HEK293 (cell line): ENCODE measurements at regions not wholly inside any gene's neighbourhood (a gene's known extent, or its start where the extent isn't known, plus 50 kb on each side); places are given as distances from the start of the nearest gene placed in this dataset.

Experiments used
- TSHZ1 ChIP-seq: fragments of 450-650 bp; formaldehyde crosslinking; IDR thresholded peaks from 2 replicates; pipeline ENCODE4 v1.5.1; 2016; ENCODE audit warnings: missing biosample characterization, missing genetic modification characterization, borderline replicate concordance
- ZNF350 ChIP-seq: fragments of 450-650 bp; formaldehyde crosslinking; IDR thresholded peaks from 2 replicates; pipeline ENCODE4 v1.5.0; 2017; ENCODE audit warnings: missing biosample characterization, mild to moderate bottlenecking, missing genetic modification characterization
- ZNF398 ChIP-seq: fragments of 450-650 bp; formaldehyde crosslinking; IDR thresholded peaks from 2 replicates; pipeline ENCODE4 v1.5.1; 2017; ENCODE audit warnings: missing biosample characterization, missing genetic modification characterization
- ZNF549 ChIP-seq: fragments of 450-650 bp; IDR thresholded peaks from 2 replicates; pipeline ENCODE4 v1.5.1; 2018; ENCODE audit warnings: missing biosample characterization, missing genetic modification characterization, mild to moderate bottlenecking, inconsistent platforms, moderate library complexity
- ZNF639 ChIP-seq: fragments of 450-650 bp; formaldehyde crosslinking; IDR thresholded peaks from 2 replicates; pipeline ENCODE4 v1.5.1; 2016; ENCODE audit warnings: missing biosample characterization, missing genetic modification characterization

- TF ChIP-seq TSHZ1: no peak
- no peak for TF ChIP-seq ZNF398
- TF ChIP-seq ZNF639 (tag by site-specific recombination): no peak
- TF ChIP-seq ZNF350 (tag by site-specific recombination): no peak
- TF ChIP-seq ZNF549 (tag by site-specific recombination): no peak
Measured at GRCh38 chr16:66166490-66166889, 200.0 kb upstream of the CDH5 start.
